ENCODE measurements at regions not wholly inside any gene's neighbourhood (a gene's known extent, or its start where the extent isn't known, plus 50 kb on each side); places are given as distances from the start of the nearest gene placed in this dataset.

DNA sequence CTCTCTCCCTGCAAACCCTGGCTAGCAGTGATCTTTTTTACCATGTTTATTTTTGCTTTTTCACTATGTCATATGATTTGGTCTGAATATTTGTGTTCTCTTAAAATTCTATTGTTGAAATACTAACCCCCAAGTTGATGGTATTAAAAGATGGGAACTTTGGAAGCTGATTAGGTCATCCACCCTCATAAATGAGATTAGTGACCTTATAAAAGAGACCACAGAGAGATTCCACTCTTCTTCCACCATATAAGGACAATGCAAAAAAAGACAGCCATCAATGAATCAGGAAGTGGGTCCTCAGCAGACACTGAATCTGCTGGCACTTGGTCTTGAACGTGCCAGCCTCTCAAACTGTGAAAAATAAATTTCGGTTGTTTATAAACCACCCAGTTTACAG is 112.8 kb upstream of the KCND2 start:
- Histone ChIP-seq H3K36me3 (ENCODE audit: control insufficient read depth, insufficient read depth, low read length) (no peaks in the 10 kb centered on the region), H3K27me3 (ENCODE audit: control insufficient read depth, insufficient read depth, low read length) (no peaks in the 10 kb centered on the region), H3K4me1 (ENCODE audit: control insufficient read depth, insufficient read depth, low read length) (no peaks in the 10 kb centered on the region), H3K27ac (ENCODE audit: low read length) (no peak overlapping the region), H3K9me3 (replicated peaks; ENCODE audit: control insufficient read depth, low read depth, low read length) (no peaks in the 10 kb centered on the region), H3K4me3 (ENCODE audit: low read length) (no peak overlapping the region)
- no peak for DNase-seq
- no CpG with 5 or more reads among the region's 2 CpGs for WGBS (ENCODE audit: insufficient coverage)

DNA sequence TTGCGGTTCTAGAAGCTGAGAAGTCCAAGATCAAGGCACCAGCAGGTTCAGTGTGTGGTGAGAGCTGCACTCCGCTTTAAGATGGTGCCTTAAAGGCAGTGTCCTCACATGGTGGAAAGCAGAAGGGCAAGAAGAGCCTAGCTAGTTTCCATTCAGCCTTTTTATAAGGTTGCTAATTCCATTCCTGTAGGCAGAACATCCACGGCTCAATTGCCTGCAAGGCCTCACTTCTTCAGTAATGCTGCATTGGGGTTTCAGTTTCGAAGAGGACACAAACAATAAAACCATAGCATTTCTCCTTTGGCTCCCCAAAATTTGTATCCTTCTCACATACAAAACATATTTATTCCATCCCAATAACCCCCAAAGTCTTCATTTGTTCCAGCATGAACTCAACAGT is 109.5 kb upstream of the KCND2 start:
- no peaks in the 10 kb centered on the region for H3K27me3 ChIP-seq (ENCODE audit: control insufficient read depth, insufficient read depth, low read length)
- no peak overlapping the region for H3K4me3 ChIP-seq (ENCODE audit: low read length)
- no peaks in the 10 kb centered on the region for H3K36me3 ChIP-seq (ENCODE audit: control insufficient read depth, insufficient read depth, low read length)
- DNase-seq: no peak
- H3K9me3 ChIP-seq (replicated peaks; ENCODE audit: control insufficient read depth, low read depth, low read length): no peaks in the 10 kb centered on the region
- no peak overlapping the region for H3K27ac ChIP-seq (ENCODE audit: low read length)
- WGBS (ENCODE audit: insufficient coverage): 90% methylated on average over 3 of the region's 4 CpGs
- H3K4me1 ChIP-seq (ENCODE audit: control insufficient read depth, insufficient read depth, low read length): no peaks in the 10 kb centered on the region

- WGBS (ENCODE audit: insufficient coverage): no CpG with 5 or more reads among the region's 2 CpGs
- Histone ChIP-seq H3K4me1 (ENCODE audit: control insufficient read depth, insufficient read depth, low read length) (no peaks in the 10 kb centered on the region), H3K9me3 (replicated peaks; ENCODE audit: control insufficient read depth, low read depth, low read length) (no peaks in the 10 kb centered on the region), H3K4me3 (ENCODE audit: low read length) (no peak overlapping the region), H3K36me3 (ENCODE audit: control insufficient read depth, insufficient read depth, low read length) (no peaks in the 10 kb centered on the region), H3K27me3 (ENCODE audit: control insufficient read depth, insufficient read depth, low read length) (no peaks in the 10 kb centered on the region), H3K27ac (ENCODE audit: low read length) (no peak overlapping the region)
- no peak for DNase-seq
Measured at GRCh38 chr7:120165227-120165626, 107.7 kb upstream of the KCND2 start.

- H3K27ac ChIP-seq (ENCODE audit: low read length): no peak overlapping the region
Measured at GRCh38 chr7:120168066-120168465, 104.9 kb upstream of the KCND2 start.

GRCh38 chr7:120169996-120170783 is 102.8 kb upstream of the KCND2 start:
- peak; percentile 76 for DNase-seq
- no CpG with 5 or more reads among the region's 2 CpGs for WGBS (ENCODE audit: insufficient coverage)
- Histone ChIP-seq H3K36me3 (ENCODE audit: control insufficient read depth, insufficient read depth, low read length) (no peaks in the 10 kb centered on the region), H3K4me1 (ENCODE audit: control insufficient read depth, insufficient read depth, low read length) (no peaks in the 10 kb centered on the region), H3K4me3 (ENCODE audit: low read length) (no peak overlapping the region), H3K27ac (ENCODE audit: low read length) (no peak overlapping the region), H3K9me3 (replicated peaks; ENCODE audit: control insufficient read depth, low read depth, low read length) (no peaks in the 10 kb centered on the region), H3K27me3 (ENCODE audit: control insufficient read depth, insufficient read depth, low read length) (no peaks in the 10 kb centered on the region)

More at GRCh38 chr7:120168066-120168465, 104.9 kb upstream of the KCND2 start:
- DNase-seq: peak; percentile 70
- H3K4me1 ChIP-seq (ENCODE audit: control insufficient read depth, insufficient read depth, low read length): no peaks in the 10 kb centered on the region
- no peaks in the 10 kb centered on the region for H3K9me3 ChIP-seq (replicated peaks; ENCODE audit: control insufficient read depth, low read depth, low read length)
- H3K36me3 ChIP-seq (ENCODE audit: control insufficient read depth, insufficient read depth, low read length): no peaks in the 10 kb centered on the region
- no peak overlapping the region for H3K4me3 ChIP-seq (ENCODE audit: low read length)
- 43% methylated on average over 2 of the region's 4 CpGs for WGBS (ENCODE audit: insufficient coverage)
- H3K27me3 ChIP-seq (ENCODE audit: control insufficient read depth, insufficient read depth, low read length): no peaks in the 10 kb centered on the region

DNA sequence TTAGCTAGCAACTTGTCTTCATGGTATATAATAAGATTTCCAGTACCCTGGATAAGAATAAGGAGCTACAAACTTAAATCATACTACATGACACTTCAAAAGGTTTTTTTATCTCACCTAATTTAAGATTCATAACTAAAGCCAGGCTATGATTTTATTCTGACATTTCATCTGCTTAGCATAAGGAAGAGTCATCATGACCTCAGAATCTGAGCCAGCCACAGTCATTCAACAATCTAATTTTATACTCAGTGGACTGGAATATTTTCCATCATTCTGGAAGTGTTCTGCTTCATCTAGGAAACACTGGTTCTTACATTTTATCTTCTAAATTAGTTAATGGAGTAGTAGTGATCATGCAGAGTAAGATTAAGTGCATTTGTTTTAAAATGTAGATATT is 102.1 kb upstream of the KCND2 start:
- no peaks in the 10 kb centered on the region for H3K36me3 ChIP-seq (ENCODE audit: control insufficient read depth, insufficient read depth, low read length)
- no peaks in the 10 kb centered on the region for H3K4me1 ChIP-seq (ENCODE audit: control insufficient read depth, insufficient read depth, low read length)
- peak; percentile 83 for DNase-seq
- no peaks in the 10 kb centered on the region for H3K27me3 ChIP-seq (ENCODE audit: control insufficient read depth, insufficient read depth, low read length)
- H3K27ac ChIP-seq (ENCODE audit: low read length): no peak overlapping the region
- H3K9me3 ChIP-seq (replicated peaks; ENCODE audit: control insufficient read depth, low read depth, low read length): no peaks in the 10 kb centered on the region
- no peak overlapping the region for H3K4me3 ChIP-seq (ENCODE audit: low read length)

DNA sequence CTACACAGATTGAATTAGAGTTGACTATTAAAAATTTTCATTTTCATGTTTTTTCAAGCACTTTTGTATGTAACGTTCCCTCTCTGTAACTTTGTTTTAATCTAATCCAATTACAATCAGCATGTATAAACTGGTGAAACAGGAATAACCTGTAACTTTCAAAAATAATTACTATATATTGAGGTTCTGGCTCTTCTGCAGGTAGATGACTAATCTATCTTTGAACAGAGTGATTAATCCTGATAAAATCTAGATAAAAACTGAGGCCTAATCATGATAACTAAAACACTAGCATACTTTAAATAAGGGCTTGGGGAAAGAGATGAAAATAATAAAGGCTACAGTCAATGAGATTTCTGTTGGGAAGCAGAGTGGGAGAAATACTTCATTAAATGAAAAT is 101.6 kb upstream of the KCND2 start:
- Histone ChIP-seq H3K27ac (ENCODE audit: low read length) (no peak overlapping the region), H3K9me3 (replicated peaks; ENCODE audit: control insufficient read depth, low read depth, low read length) (no peaks in the 10 kb centered on the region), H3K36me3 (ENCODE audit: control insufficient read depth, insufficient read depth, low read length) (no peaks in the 10 kb centered on the region), H3K27me3 (ENCODE audit: control insufficient read depth, insufficient read depth, low read length) (no peaks in the 10 kb centered on the region), H3K4me3 (ENCODE audit: low read length) (no peak overlapping the region), H3K4me1 (ENCODE audit: control insufficient read depth, insufficient read depth, low read length) (no peaks in the 10 kb centered on the region)
- DNase-seq: no peak
- WGBS (ENCODE audit: insufficient coverage): no CpG with 5 or more reads among the region's 1 CpG

- Histone ChIP-seq H3K27me3 (ENCODE audit: control insufficient read depth, insufficient read depth, low read length) (no peaks in the 10 kb centered on the region), H3K27ac (ENCODE audit: low read length) (no peak overlapping the region), H3K4me3 (ENCODE audit: low read length) (no peak overlapping the region), H3K36me3 (ENCODE audit: control insufficient read depth, insufficient read depth, low read length) (no peaks in the 10 kb centered on the region), H3K9me3 (replicated peaks; ENCODE audit: control insufficient read depth, low read depth, low read length) (no peaks in the 10 kb centered on the region), H3K4me1 (ENCODE audit: control insufficient read depth, insufficient read depth, low read length) (no peaks in the 10 kb centered on the region)
- DNase-seq: no peak
- WGBS (ENCODE audit: insufficient coverage): 88% methylated on average over 1 of the region's 2 CpGs
Measured at GRCh38 chr7:120180221-120180620, 92.8 kb upstream of the KCND2 start.

DNA sequence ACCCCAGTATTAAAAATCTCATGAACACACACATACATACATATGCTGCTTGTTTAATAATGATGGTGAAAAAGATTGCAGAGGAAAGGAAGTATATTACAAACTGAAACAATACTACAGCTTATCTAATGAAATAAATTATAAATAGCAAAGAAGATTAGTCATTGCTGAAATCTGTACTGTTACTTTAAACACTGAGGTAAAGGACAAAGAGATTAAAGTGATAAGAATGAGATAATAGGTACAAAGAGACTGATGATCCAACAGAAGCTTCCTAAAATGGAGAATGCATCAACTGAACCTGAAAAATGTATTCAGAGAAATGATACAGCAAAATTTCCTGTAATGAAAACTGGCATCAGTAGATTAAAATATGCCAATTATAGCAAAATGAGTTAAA is 91.5 kb upstream of the KCND2 start:
- no peak overlapping the region for H3K4me3 ChIP-seq (ENCODE audit: low read length)
- H3K27me3 ChIP-seq (ENCODE audit: control insufficient read depth, insufficient read depth, low read length): no peaks in the 10 kb centered on the region
- H3K9me3 ChIP-seq (replicated peaks; ENCODE audit: control insufficient read depth, low read depth, low read length): no peaks in the 10 kb centered on the region
- no peaks in the 10 kb centered on the region for H3K4me1 ChIP-seq (ENCODE audit: control insufficient read depth, insufficient read depth, low read length)
- DNase-seq: no peak
- H3K27ac ChIP-seq (ENCODE audit: low read length): no peak overlapping the region
- no peaks in the 10 kb centered on the region for H3K36me3 ChIP-seq (ENCODE audit: control insufficient read depth, insufficient read depth, low read length)

DNA sequence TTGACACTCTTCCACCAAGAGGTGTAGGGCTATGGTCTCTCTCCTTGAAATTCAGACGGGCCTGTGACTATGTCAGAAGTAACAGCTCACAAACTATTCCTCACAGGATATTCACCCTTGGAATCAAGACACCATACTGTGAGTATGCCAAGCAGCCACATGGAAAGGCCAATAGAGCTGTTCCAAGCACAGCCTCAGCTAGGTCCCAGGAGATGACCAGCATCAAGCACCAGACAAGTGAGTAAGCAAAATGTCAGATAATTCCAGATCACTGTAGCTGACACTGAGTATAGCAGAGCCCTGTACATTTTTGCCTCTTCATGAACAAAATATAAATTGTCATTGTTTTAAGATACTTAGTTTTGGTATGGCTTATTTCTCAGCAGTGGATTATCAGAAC is 88.1 kb upstream of the KCND2 start:
- Histone ChIP-seq H3K4me3 (ENCODE audit: low read length) (no peak overlapping the region), H3K27ac (ENCODE audit: low read length) (no peak overlapping the region), H3K9me3 (replicated peaks; ENCODE audit: control insufficient read depth, low read depth, low read length) (no peaks in the 10 kb centered on the region), H3K36me3 (ENCODE audit: control insufficient read depth, insufficient read depth, low read length) (no peaks in the 10 kb centered on the region), H3K27me3 (ENCODE audit: control insufficient read depth, insufficient read depth, low read length) (no peaks in the 10 kb centered on the region), H3K4me1 (ENCODE audit: control insufficient read depth, insufficient read depth, low read length) (no peaks in the 10 kb centered on the region)
- no peak for DNase-seq
- WGBS (ENCODE audit: insufficient coverage): no CpG with 5 or more reads among the region's 1 CpG
